ENCODE measurements at regions not wholly inside any gene's neighbourhood (a gene's known extent, or its start where the extent isn't known, plus 50 kb on each side); places are given as distances from the start of the nearest gene placed in this dataset.

DNA sequence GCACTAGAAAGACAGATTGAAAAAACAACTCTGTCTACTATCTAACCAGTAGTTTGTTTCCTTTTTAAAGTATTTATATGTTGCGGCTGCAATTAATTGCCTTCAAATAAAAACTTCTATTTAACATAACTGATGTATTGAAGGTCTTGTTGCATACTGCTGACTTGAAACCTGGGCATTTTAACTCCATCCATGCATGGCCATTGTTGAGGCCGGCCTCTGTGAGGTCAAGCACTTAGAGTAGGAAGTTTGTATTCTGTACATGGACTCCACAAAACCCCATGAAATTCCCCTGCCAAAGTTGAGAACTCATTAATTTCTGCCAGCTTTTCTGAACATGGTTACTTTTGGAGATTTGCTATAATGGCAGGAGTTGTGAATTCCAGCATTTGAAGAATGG lies 150.6 kb downstream of the GAS1 start:
- no peak for DNase-seq (ENCODE audit: low read depth)

DNA sequence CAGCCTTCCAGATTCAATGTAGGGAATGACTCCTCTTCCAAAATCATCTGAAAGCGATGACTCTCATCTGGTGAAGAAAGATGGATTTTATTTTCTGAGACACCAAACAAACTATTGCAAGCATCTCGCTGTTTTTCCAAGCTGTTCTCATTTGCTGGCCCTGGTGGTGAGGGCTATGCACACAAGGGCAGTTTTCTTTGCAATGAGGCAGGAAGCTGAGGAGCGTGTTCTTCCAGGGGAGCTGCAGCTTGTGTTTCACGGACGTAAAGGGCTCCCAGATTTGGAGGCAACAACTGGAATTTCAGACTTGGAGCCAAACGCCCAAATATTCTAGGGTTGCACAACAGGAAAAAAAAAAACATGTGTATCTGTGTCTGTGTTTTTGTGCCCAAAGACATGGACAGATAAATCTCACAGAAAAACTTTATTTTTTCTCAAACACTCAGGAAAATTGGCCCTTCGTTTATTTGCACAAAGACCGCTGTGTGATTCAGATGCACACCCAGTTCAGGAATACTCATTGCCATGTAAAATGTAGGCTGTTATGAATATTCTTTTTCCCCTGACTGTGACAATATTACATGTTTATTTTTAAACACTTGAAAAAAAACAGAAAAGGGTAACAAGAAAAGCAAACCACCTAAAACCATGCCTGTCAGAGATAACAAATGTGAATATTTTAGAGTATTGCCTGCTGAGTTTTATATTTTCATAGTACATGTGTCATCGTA lies 151.3 kb downstream of the GAS1 start:
- DNase-seq (ENCODE audit: low read depth), result peak; percentile 81

DNA sequence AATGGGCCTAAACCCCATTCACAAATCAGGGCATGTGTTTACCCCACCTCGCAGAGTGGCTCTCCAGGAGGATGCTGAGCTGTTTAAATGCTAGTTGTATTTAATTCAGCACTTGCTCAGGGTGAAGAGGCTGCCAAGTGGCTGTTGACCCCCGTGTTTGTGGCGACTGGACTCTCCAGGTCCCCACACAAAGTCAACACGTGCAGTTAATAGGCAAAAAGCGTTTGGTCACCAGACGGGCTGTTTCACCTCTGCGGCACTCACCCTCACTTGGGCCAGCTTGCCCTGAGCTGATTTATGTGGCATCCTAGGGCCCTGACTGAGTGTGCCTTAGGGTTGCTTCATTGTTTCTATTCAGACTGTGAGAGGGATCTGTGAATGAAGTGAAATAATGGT lies 152.3 kb downstream of the GAS1 start:
- DNase-seq (ENCODE audit: low read depth), result no peak

DNA sequence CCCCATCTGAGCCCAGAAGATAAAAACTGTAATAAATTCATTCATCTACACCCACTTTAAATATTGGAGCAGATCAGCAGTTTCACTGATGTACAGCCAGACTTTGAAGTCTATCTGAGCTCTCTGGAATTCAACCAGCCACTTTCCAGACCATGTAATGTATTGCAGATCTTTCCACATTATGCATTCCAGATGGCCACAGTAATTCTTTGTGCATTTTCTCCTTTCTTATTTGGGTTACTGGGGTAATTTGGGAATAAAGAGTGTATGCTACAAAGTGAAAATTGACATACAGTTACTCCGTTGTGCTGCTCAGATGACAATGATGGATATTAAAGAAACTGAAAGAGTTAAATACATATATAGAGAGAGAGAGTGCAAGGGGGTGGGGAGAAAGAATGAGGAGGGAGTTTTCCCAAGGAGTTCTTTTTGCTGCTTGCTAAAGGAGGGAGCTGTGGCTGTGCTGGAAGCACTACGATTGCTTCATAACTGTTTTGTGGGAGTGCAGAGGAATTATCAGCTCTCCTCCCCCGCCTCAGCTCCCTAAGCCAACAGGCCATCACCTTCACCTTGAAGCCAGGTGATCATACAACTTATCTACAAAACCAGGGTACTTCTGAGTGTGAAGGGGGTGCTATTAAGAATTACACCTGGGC lies 152.8 kb downstream of the GAS1 start:
- DNase-seq (ENCODE audit: low read depth), result peak; percentile 23

DNA sequence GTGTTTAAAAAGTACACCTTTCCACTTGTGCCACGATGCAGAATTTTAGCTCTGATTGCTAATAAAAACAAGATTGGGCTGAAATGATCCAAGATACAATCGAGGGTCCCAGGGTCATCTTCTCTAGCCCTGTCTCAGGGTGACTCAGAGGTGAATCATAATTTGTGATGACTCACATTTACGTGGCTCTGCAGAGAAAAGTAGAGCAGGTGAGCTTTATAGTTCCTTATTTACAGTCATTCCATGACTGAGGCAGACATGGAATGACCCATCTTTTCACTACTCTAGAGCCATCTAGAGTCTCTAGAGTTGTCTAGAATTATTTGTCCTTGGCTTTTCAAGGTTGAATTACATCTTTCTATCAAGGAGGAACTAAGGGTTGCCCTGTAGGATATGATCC lies 155.2 kb downstream of the GAS1 start:
- DNase-seq (ENCODE audit: low read depth), result peak; percentile 68

DNA sequence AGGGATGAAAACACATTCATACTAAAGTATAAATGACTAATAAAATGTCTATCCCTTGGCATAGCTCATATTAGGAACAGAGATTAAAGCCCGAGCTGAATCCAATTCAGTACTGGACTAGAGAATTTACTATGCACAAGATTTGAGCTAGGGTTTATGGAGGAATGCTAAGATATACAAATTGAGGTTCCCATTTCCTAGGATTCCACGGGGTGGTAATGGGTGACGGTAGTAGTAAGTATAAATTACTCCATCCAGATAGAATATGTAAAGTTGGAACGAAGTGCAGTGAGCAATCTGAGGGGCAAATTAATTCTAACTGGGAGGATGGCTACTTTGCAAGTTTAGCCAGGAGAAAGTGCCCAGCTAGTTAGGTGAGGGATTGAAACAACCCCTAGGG lies 156.5 kb downstream of the GAS1 start:
- no peak for DNase-seq (ENCODE audit: low read depth)

DNA sequence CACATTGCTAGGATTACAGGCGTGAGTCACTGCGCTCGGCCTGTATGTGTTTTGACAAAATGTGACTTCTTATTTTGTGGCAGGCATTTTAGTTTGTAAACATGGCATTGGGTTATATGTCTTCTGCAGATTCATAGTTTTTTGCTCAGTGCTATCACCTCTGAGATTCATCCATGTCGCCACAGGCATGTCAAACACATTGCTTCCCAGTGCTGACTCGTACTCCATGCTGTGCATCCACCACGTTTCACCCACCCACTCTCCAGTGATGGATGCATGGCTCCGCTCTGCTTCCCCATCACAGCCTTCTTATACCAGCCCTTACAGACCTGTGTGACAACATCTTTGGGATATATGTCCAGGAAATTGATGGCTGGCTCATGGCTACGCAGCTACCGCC lies 158.8 kb downstream of the GAS1 start:
- no peak for DNase-seq (ENCODE audit: low read depth)

DNA sequence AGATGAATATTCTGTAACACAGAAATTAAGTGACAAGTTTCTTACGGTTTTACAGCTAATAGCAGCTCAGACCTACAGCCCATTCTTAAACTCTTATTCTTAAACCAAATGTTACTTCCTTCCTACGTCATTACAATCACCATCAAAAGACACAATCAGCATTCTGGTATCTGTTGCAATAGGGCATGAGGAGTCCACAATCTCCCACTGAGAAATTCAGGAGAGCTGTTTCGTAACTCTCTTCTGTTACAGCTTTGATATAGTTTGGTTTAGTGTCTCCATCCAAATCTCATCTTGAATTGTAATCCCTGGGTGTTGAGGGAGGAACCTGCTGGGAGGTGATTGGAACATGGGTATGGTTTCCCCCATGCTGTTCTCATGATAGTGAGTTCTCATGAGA lies 163.4 kb downstream of the GAS1 start:
- peak; percentile 30 for DNase-seq (ENCODE audit: low read depth)

DNA sequence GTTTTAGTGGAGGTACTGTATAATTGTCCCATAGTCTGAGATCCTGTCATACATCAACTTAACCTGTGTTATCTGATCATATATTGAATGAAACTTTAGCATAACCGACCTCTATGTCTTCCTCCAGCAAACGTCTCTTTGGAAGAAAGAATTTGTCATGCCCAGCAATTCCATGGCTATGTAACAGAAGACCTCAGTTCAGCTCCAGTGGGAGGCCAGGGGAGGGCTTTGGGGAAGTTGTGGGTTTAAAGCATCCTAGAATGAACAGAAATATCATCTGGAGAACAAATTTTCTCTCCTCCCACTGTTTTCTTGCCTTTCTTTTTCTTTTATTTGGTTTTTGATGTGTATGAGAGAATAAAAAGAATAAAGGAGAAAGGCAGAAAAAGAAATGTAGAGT lies 164.5 kb downstream of the GAS1 start:
- DNase-seq (ENCODE audit: low read depth), result no peak

DNA sequence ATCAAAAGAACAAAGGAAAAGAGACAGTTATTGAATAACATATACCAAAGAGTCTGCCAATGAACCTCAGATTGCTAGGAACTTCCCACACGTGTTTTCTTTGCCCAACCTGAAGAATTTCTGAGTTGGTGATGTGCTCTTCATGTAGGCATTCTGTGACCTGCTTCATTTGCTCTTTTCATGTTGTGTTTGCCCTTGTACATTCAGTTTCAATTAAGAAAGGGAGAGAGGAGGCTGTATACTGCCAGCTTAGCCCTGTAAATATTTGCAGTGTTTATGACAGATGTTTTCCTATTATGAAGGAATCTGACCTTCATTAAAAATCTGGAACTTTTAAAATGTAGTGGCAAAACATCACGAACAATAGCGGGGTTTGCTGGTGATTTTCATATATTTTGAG lies 168.5 kb downstream of the GAS1 start:
- no peak for DNase-seq (ENCODE audit: low read depth)

DNA sequence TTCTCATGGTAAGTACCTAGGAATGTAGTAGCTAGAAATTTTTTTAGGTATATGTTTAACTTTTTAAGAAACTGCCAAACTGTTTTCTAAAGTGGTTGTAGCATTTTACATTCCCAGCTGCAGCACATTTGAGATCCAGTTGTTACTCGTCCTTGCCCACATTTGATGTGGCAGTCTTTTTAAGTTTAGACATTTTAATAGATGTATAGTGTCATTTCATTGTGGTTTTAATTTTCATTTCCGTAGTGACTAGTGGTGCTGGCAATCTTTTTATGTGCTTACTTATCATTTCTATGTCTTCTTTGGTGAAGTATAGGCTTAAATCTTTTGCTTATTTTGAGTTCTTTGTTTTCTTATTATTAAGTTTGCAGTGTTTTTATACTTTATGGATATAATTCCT lies 171.6 kb downstream of the GAS1 start:
- no peak for DNase-seq (ENCODE audit: low read depth)

DNA sequence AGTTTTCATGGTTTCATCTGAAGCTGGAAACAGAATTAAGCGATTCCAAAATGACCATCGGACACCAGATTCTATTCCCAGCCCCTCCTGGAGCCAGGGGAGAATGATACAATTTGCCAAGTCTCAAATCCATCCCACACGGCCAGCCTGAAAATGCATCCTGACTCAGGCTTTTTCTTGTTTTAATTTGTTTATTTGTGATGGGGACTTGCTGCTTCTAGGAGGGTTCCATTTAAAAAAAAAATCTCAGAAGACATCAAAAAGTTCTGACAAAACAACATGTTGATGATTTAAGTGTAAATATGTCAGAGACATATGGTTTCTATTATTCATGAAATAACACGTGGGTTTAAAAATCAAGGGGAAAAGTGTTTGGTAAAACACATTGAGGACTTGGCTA lies 173.2 kb downstream of the GAS1 start:
- no peak for DNase-seq (ENCODE audit: low read depth)

DNA sequence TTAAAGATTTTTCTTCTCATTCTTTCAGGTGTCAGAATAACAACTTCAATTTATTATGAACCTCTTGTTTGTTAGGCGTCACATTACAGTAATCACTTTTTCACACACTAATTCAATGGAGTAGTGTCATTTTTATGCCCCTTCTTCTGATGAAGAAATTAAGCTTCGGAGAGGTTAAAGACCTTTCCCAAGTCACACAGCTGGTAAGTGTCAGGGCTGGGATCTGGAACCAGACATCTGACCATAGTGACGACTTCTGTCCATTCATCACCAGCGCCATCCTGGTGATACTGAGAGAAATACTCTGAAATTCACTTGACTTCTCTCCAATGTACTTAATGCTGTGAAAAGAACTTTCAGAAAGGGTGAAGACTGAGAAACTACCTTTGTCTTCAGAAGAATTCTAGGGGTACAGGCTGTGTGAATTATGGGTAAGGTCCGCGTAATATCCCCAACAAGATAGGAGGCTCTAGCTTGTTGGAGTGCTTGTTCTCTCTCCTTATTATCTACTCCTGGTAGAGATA lies 173.8 kb downstream of the GAS1 start:
- DNase-seq (ENCODE audit: low read depth), result no peak

DNA sequence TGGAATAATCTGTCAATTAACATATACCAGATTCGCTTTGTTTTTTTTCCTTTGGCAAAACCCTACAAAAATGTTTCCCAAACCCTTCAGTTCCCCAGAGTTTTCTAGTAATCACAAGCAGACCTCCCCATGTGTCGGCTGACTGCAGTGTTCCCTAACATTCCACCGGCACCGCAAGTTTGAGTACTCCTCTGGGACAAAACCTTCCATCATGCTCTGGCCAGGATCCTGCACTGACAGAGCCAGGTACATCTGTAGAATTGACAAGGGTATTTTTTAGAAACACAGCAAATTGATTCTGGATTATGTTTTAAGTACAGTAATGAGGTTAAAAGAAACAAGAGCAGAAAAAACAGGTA lies 174.7 kb downstream of the GAS1 start:
- no peak for DNase-seq (ENCODE audit: low read depth)

DNA sequence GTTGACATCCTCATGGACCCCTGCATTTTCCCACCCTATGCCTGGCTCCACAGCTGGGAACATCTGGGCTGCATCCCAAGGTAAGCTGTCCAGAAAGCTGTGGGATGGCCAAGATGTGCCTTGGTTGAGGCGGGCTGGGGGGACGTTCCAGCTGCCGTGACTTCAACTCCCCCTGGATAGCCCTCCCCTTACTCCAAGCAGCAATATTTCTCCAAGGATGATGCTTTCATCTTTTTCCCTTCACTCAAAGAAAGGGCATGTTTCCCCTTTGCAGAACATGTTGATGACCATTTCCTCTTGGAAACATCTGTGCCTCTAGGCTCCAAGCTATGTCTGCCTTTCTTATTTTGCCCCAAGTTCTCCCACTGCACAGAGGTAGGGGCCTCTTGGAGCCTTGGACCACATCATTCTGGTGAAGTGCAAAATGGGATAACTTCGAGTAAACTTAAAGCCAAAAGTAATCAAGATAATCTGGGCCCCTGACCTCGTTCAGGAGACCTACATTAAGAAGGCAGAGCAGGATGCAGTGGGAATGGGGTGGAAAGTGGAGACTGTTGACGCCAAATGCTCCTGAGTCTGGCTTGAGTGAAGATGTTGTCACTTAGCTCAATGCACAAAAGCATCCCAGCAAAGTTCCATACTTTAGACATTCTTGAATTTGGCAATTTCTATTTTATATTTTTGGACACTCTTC lies 175.2 kb downstream of the GAS1 start:
- no peak for DNase-seq (ENCODE audit: low read depth)

DNA sequence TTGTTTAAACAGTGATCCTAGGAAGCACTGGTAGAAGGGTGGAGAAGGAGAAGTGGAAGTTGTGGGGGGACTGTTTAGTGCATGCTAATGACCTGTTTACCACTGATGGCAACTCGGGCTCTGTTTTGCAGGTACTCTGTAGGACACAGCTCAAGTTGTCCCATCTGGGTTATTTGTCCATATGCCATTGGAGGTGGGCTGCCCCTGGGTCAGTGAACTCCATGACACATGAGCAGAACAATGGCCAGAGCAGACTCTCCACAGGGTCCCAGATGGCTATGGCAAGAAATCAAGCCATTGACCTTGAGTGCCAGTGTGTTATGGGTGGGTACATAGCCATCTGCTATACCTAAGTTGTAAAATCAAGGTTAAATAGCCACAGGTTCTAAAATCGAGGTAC lies 175.9 kb downstream of the GAS1 start:
- DNase-seq (ENCODE audit: low read depth), result no peak

DNA sequence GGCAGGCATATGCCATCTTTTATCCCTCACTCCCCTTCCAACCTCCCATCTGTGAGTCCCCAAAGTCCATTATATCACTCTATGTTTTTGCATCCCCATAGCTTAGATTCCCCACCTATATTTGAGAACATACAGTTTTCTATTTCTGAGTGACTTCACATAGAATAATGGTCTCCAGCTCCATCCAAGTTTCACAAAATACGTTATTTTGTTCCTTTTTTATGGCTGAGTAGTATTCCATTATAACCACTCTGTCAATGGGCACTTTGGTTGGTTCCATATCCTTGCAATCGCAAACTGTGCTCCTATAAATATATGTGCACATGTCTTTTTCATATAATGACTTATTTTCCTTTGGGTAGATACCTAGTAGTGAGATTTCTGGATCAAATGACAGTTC lies 178.6 kb downstream of the GAS1 start:
- DNase-seq (ENCODE audit: low read depth), result no peak

DNA sequence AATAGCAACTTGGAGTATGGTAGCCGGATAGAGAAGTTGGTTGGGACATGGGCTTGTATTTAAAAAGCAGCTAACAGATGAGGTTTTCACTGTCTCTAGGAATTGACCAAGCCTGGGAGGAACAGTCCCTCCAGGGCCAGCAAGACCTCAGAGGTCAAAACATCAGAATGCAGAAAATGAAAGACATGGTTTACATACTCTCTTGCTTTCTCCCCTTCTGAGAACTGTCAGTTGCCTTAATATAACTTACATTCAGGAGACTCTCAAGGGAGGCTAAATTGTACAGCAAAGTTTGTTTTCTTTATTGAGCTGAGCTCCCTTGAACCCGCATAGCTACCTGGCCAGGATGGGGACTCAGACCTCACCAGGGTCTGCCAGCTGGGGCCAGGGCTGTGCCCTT lies 179.3 kb downstream of the GAS1 start:
- no peak for DNase-seq (ENCODE audit: low read depth)

DNA sequence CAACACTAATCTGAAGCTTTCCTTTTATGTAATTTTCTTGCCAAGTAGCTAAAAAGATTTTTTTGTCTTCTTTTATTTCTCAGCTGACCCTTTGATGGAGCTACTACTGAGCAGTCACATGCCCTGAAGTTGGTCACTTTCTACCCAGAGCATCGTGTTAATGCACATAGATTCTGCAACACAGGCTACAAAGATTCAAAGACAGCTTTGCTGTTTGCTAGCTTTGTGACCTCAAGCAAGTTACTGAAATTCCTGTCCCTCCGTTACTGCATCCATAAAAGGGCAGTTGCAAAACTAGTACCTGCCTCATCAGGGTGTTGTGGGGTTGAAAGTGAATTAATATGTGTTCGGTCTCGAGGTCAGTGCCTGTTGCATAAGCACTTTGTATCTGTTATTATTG lies 179.9 kb downstream of the GAS1 start:
- DNase-seq (ENCODE audit: low read depth), result no peak

DNA sequence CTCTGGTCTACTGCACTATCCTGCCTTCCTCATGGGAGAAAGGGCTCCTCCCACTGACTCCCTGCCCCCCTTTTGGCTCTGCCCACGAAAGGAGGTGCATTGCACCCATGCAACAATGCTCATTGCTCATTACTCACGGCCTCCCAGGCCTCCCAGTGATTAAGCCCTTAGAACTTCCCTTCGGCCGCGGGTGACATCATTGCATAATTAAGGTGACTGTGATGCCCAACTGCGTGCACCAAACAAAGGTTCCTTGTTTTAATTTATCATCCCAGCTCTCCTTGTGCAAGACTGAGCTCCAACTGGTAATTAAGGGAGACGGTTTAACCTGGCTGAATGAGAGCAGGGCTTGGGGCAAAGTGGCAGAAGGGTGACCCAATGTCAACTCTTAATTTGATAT lies 180.4 kb downstream of the GAS1 start:
- peak; percentile 77 for DNase-seq (ENCODE audit: low read depth)

DNA sequence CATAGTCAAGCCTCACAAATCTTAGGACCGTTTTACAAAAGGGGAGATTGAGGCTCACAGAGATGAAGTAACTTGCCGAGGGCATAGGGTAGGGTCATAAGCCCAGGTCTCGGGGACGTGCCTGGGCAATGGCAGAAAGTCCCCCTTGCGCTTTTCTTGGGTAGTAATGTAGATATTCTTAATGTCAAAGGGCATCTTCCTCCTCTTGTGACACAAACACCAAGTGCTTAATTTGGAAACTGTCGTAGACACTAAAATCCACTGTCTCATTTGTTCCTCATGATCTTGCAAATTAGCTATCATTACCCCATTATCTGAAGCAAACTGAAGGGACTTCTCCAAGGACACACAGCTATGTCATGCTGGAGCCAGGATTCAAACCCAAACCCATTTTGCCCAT lies 180.8 kb downstream of the GAS1 start:
- no peak for DNase-seq (ENCODE audit: low read depth)

DNA sequence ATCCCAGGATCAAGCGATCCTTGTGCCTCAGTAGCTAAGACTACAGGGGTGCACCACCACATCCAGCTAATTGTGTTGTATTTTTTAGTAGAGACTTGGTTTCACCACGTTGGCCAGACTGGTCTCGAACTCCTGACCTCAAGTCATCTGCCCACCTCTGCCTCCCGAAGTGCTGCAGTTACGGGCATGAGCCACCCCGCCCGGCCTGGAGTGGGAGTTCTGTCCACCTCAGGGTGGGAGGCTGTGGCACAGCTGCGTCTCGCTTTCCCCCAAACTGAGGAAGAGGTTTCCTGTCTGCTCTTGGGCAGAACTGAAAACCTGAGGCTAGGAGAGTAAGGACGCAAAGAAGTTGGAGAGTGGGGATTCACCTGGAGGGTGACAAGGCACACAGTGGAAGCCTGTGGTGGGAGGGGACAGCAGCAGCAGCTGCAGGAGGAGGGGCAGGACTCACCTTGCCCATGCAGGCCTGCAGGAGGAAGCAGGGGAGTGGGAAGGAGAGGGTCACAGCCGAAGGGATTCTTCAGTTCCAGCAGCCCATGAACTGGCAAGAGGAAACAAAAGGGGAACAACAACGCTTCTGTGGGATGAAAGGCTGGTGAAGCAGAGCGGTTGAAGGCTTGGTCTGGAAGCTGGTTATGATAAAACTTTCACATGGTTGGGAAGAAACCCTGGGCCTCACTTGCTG lies 181.4 kb downstream of the GAS1 start:
- no peak for DNase-seq (ENCODE audit: low read depth)

Data from LHCN-M2 (cell line).